Mucosa of descending colon (tissue), 3 donors: ENCODE measurements at regions not wholly inside any gene's neighbourhood (a gene's known extent, or its start where the extent isn't known, plus 50 kb on each side); places are given as distances from the start of the nearest gene placed in this dataset.

Experiments
- ATAC-seq: fragments of 200-7000 bp; cut with Tn5 transposase; one replicate; pipeline ENCODE4 v1.9.1; 2020; ENCODE audit warnings: mild to moderate bottlenecking, moderate library complexity
- DNase-seq, 3 donors: peaks; one replicate each; pipeline ENCODE4 v3.0.0-alpha.2; 2020
- H3K36me3 ChIP-seq: fragments of 200-600 bp; one replicate; pipeline ENCODE4 v1.8.0; 2021; ENCODE audit warnings: low read depth, mild to moderate bottlenecking
- H3K4me1 ChIP-seq: fragments of 200-600 bp; one replicate; pipeline ENCODE4 v1.8.0; 2021; ENCODE audit warnings: low read depth, mild to moderate bottlenecking
- H3K4me3 ChIP-seq: fragments of 200-600 bp; one replicate; pipeline ENCODE4 v1.8.0; 2021; ENCODE audit warnings: mild to moderate bottlenecking
- H3K9me3 ChIP-seq: fragments of 200-600 bp; one replicate; pipeline ENCODE4 v1.8.0; 2021; ENCODE audit warnings: mild to moderate bottlenecking
- intact Hi-C, 2 donors: fragments of 100-400 bp; cut with DNase I in 1 of 2; cut with micrococcal nuclease in 1 of 2; formaldehyde crosslinking; loops; one replicate each; pipeline versions ENCODE4 v1.11.0 to v1.11.1; 2022; cut with DNase I, micrococcal nuclease
- TF ChIP-seq, protein P1 (sequence below): fragments of 200-600 bp; IDR thresholded peaks from one replicate; pipeline ENCODE4 v1.8.0; 2022; ENCODE audit warnings: antibody characterized with exemption, mild to moderate bottlenecking
- donor health status: DM: no; HTN: no; CAD: no; lungs with moderate emphysema.
- donor health status: DM: no; HTN: no; CAD: no.
- donor health status: DM: no; HTN: yes; CAD: no.

- ATAC-seq (no peak), DNase-seq (no peak)
- Histone ChIP-seq H3K4me3 (no peak overlapping the region), H3K4me1 (no peaks in the 10 kb centered on the region), H3K36me3 (no peaks in the 10 kb centered on the region), H3K9me3 (no peaks in the 10 kb centered on the region)
- TF ChIP-seq, protein P1, sequence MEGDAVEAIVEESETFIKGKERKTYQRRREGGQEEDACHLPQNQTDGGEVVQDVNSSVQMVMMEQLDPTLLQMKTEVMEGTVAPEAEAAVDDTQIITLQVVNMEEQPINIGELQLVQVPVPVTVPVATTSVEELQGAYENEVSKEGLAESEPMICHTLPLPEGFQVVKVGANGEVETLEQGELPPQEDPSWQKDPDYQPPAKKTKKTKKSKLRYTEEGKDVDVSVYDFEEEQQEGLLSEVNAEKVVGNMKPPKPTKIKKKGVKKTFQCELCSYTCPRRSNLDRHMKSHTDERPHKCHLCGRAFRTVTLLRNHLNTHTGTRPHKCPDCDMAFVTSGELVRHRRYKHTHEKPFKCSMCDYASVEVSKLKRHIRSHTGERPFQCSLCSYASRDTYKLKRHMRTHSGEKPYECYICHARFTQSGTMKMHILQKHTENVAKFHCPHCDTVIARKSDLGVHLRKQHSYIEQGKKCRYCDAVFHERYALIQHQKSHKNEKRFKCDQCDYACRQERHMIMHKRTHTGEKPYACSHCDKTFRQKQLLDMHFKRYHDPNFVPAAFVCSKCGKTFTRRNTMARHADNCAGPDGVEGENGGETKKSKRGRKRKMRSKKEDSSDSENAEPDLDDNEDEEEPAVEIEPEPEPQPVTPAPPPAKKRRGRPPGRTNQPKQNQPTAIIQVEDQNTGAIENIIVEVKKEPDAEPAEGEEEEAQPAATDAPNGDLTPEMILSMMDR = no peak
- intact Hi-C loops = no loop called here
These were observed 99.7 kb downstream of the ENGASE start for GRCh38 chr17:79174193-79174765.

DNA sequence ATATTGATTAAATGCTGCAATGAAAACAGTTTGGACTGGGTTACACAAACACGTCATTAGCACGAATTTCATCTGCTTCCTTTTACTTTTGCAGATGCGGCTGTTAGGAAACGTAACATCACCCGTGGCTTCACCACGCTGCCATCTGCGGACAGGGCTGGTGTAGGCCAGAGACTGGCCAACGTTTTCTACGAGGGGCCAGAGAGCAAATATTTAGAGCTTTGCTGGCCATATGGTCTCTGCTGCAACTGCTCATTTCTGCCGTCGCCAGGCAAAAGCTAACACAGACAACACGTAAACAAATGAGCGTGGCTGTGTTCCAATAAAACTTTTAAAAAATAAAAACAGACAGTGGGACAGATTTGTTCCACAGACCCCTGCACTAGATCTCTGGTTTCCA, 96.6 kb downstream of the ENGASE start:
- no peak for ATAC-seq
- no peak overlapping the region for H3K4me3 ChIP-seq
- H3K9me3 ChIP-seq = no peaks in the 10 kb centered on the region
- TF ChIP-seq, protein P1 = no peak
- H3K4me1 ChIP-seq = no peaks in the 10 kb centered on the region
- no peak for DNase-seq
- intact Hi-C loops = no loop called here
- H3K36me3 ChIP-seq = no peaks in the 10 kb centered on the region

DNA sequence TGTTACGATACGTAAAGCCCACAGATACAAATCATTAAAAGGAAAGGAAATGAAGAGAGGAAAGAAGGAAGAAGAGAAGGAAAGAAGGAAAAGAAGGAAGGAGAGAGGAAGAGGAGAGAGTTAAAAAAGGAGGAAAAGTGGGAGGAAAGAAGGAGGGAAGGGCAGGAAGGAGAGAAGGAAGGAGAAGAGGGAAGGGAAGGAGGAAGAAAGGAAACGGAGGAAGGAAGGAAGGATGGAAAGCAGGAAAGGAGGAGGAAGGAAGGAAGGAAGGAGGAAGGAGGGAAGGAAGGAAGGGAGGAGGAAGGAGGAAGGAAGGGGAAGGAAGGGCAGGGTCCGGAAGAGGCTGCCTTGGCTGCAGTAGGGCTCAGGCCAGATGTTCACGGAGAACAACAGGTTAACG, 95.2 kb downstream of the ENGASE start:
- ATAC-seq (no peak), DNase-seq (no peak)
- TF ChIP-seq, protein P1 = no peak
- Histone ChIP-seq H3K4me3 (no peak overlapping the region), H3K4me1 (no peaks in the 10 kb centered on the region), H3K36me3 (no peaks in the 10 kb centered on the region), H3K9me3 (no peaks in the 10 kb centered on the region)
- intact Hi-C loops = no loop called here

- intact Hi-C loops = no loop called here
These were observed 94.7 kb downstream of the ENGASE start for GRCh38 chr17:79169366-79169765.

GRCh38 chr17:79168486-79169055, 93.9 kb downstream of the ENGASE start:
- Histone ChIP-seq H3K4me1 (no peaks in the 10 kb centered on the region), H3K4me3 (no peak overlapping the region), H3K36me3 (no peaks in the 10 kb centered on the region), H3K9me3 (no peaks in the 10 kb centered on the region)
- intact Hi-C loops = no loop called here
- TF ChIP-seq, protein P1 = no peak
- peak; percentile 14 for ATAC-seq
- no peak for DNase-seq

More at GRCh38 chr17:79169366-79169765, 94.7 kb downstream of the ENGASE start:
- Histone ChIP-seq H3K4me3 (no peak overlapping the region), H3K4me1 (no peaks in the 10 kb centered on the region), H3K9me3 (no peaks in the 10 kb centered on the region), H3K36me3 (no peaks in the 10 kb centered on the region)
- TF ChIP-seq, protein P1 = no peak
- no peak for DNase-seq
- no peak for ATAC-seq

- H3K36me3 ChIP-seq = no peaks in the 10 kb centered on the region
- H3K4me1 ChIP-seq = no peaks in the 10 kb centered on the region
- H3K9me3 ChIP-seq = no peaks in the 10 kb centered on the region
- intact Hi-C loops = no loop called here
- DNase-seq = no peak
- H3K4me3 ChIP-seq = no peak overlapping the region
- TF ChIP-seq, protein P1 = no peak
- no peak for ATAC-seq
These were observed 92.9 kb downstream of the ENGASE start for GRCh38 chr17:79167486-79167885.
